ENCODE measurements at regions not wholly inside any gene's neighbourhood (a gene's known extent, or its start where the extent isn't known, plus 50 kb on each side); places are given as distances from the start of the nearest gene placed in this dataset.
A peak's percentile ranks its signal among the peaks of the same experiment; 100 is the strongest.

DNA sequence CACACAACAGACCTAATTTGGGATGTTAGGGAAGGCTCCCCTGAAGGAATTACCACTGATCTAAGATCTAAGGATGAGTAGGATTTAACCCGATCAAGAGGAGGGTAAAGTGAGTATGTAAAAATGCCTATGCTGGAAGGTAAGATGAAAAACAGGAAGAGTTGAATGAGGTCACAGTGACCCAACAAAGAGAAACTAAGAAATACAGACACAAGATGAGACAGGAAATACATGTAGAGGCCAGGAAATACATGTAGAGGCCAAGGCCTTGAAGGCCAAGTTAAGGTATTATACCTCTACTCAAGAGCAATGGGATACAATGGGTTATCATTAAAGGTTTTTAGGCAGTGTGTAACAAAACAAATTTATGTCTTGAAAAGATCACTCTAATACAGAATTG lies 131.6 kb upstream of the TANK start:
- TF ChIP-seq REST (IDR thresholded peaks at IDR 0.05; ENCODE audit: insufficient replicate concordance, low read depth) (no peak), SPI1 (IDR thresholded peaks at IDR 0.05; ENCODE audit: borderline replicate concordance, low read depth) (no peak), GABPA (IDR thresholded peaks at IDR 0.05; ENCODE audit: low read depth) (no peak)
- TF ChIP-seq, protein P1, sequence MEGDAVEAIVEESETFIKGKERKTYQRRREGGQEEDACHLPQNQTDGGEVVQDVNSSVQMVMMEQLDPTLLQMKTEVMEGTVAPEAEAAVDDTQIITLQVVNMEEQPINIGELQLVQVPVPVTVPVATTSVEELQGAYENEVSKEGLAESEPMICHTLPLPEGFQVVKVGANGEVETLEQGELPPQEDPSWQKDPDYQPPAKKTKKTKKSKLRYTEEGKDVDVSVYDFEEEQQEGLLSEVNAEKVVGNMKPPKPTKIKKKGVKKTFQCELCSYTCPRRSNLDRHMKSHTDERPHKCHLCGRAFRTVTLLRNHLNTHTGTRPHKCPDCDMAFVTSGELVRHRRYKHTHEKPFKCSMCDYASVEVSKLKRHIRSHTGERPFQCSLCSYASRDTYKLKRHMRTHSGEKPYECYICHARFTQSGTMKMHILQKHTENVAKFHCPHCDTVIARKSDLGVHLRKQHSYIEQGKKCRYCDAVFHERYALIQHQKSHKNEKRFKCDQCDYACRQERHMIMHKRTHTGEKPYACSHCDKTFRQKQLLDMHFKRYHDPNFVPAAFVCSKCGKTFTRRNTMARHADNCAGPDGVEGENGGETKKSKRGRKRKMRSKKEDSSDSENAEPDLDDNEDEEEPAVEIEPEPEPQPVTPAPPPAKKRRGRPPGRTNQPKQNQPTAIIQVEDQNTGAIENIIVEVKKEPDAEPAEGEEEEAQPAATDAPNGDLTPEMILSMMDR (IDR thresholded peaks at IDR 0.05; ENCODE audit: insufficient read depth, low read length) = no peak
- H3K4me3 ChIP-seq (replicated peaks; ENCODE audit: insufficient read depth, low read length) = no peak overlapping the region
- H3K27ac ChIP-seq (replicated peaks) = no peak overlapping the region
- H3K27me3 ChIP-seq (ENCODE audit: insufficient read depth, poor library complexity, severe bottlenecking) = peaks cover 3% of the 10 kb centered on the region
- no peak for DNase-seq (ENCODE audit: low read depth in 1 of 2, low spot score in 1 of 2)

- Histone ChIP-seq H3K27me3 (ENCODE audit: insufficient read depth, poor library complexity, severe bottlenecking) (peaks cover 3% of the 10 kb centered on the region), H3K4me3 (replicated peaks; ENCODE audit: insufficient read depth, low read length) (no peak overlapping the region), H3K27ac (replicated peaks) (no peak overlapping the region)
- DNase-seq (ENCODE audit: low read depth in 1 of 2, low spot score in 1 of 2) = no peak
- TF ChIP-seq SPI1 (IDR thresholded peaks at IDR 0.05; ENCODE audit: borderline replicate concordance, low read depth) (no peak), GABPA (IDR thresholded peaks at IDR 0.05; ENCODE audit: low read depth) (no peak), REST (IDR thresholded peaks at IDR 0.05; ENCODE audit: insufficient replicate concordance, low read depth) (no peak), POLR2AphosphoS5 (IDR thresholded peaks at IDR 0.05; ENCODE audit: low read depth) (no peak)
- TF ChIP-seq, protein P1 (IDR thresholded peaks at IDR 0.05; ENCODE audit: insufficient read depth, low read length) = no peak
Observed at GRCh38 chr2:161029321-161029720, 130.9 kb upstream of the TANK start.

DNA sequence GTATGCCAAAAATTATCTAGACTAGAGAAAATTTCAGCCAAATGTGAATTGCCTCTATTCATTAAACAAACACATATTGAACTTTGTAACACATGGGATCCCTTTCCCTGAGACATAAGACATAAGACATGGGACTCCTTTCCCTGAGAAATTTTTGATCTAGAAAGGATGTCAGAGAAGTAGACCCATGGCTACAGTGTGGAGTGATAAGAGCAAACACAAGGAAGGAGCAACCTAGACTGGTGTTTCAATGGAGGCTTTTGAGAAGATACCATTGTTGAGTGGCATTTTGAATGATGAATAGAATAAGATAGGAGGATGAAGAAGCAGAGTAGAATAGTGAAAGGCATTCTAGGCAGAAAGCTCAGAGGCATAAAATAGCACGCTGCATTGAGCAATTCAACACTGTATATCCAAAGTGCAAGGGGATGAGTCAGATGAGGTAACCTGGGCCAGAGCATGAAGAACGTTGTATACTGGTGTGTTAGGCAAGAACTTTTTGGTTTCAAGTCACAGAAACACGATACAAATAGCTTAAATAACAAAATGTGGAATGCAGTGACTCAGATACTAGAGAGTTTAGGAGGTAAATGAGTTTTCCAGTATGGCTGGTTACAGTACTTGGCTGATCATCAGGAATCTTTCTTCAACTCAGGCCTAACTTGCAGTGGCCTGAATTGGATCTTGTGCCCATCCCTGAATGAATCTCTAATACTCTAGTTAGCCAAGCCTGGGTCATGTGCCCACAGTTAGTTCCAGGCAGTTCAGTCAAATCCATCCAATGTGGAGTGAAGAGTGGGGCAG lies 129.8 kb upstream of the TANK start:
- no peak overlapping the region for H3K4me3 ChIP-seq (replicated peaks; ENCODE audit: insufficient read depth, low read length)
- peak in 1 of 2 experiments; percentile 41 for DNase-seq (ENCODE audit: low read depth in 1 of 2, low spot score in 1 of 2)
- no peak overlapping the region for H3K27ac ChIP-seq (replicated peaks)
- no peak for TF ChIP-seq SPI1 (IDR thresholded peaks at IDR 0.05; ENCODE audit: borderline replicate concordance, low read depth)
- no peak for TF ChIP-seq POLR2AphosphoS5 (IDR thresholded peaks at IDR 0.05; ENCODE audit: low read depth)
- no peak for TF ChIP-seq GABPA (IDR thresholded peaks at IDR 0.05; ENCODE audit: low read depth)
- TF ChIP-seq REST (IDR thresholded peaks at IDR 0.05; ENCODE audit: insufficient replicate concordance, low read depth) = no peak
- TF ChIP-seq, protein P1 (IDR thresholded peaks at IDR 0.05; ENCODE audit: insufficient read depth, low read length) = no peak
- H3K27me3 ChIP-seq (ENCODE audit: insufficient read depth, poor library complexity, severe bottlenecking) = peaks cover 2% of the 10 kb centered on the region
